SK-N-SH (cell line): ENCODE measurements at regions not wholly inside any gene's neighbourhood (a gene's known extent, or its start where the extent isn't known, plus 50 kb on each side); places are given as distances from the start of the nearest gene placed in this dataset.
"Not testable (repeated sequence)": the region's sequence is repeated elsewhere in the genome, so short reads cannot be mapped to it uniquely, and the experiment has no call there.

Experiments
- CTCF ChIA-PET: fragments of 300-600, 350-600 bp; formaldehyde crosslinking; extraction: SDS; loops from one replicate; lab custom pipeline; 2021; lab: Yijun Ruan, JAX
- POLR2A ChIA-PET: fragments of 350-600 bp; sonication (Branson Sonifier 250); formaldehyde crosslinking; extraction: SDS; loops from one replicate; lab custom pipeline; 2020; ENCODE audit warnings: antibody characterized with exemption, inconsistent platforms; lab: Yijun Ruan, JAX
- DNase-seq: peaks from one replicate; pipeline ENCODE4 v3.0.0; 2012
- H2AFZ ChIP-seq: fragments of 200-600 bp; sonication (generic); 2 replicates; pipeline ENCODE4 v1.8.1; 2016; ENCODE audit warnings: antibody characterized with exemption, mild to moderate bottlenecking, low read depth
- H3F3A ChIP-seq: fragments of 200-600 bp; sonication (generic); replicated peaks from 2 replicates; pipeline ENCODE3; 2016; ENCODE audit warnings: antibody characterized with exemption, mild to moderate bottlenecking; ENCODE audit not compliant: insufficient read depth
- H3K27ac ChIP-seq, 2 experiments: fragments of 200-500 bp in 1 of 2; fragments of 200-600 bp in 1 of 2; sonication (Bioruptor generic) in 1 of 2; sonication (generic), shearing (Covaris generic) in 1 of 2; 2 replicates each; pipeline versions ENCODE4 v1.5.1 to v1.6.1; 2014 to 2016; ENCODE audit warnings: low read depth in 2 of 2, inconsistent platforms in 1 of 2, low read length in 1 of 2, mild to moderate bottlenecking in 1 of 2, mixed read lengths in 1 of 2
- H3K27me3 ChIP-seq: fragments of 200-600 bp; sonication (generic), shearing (Covaris generic); 2 replicates; pipeline ENCODE4 v1.6.1; 2016; ENCODE audit warnings: mixed run types; ENCODE audit not compliant: insufficient read depth
- H3K36me3 ChIP-seq, 2 experiments: fragments of 200-500 bp in 1 of 2; fragments of 200-600 bp in 1 of 2; sonication (Bioruptor generic) in 1 of 2; sonication (generic) in 1 of 2; replicated peaks in 1 of 2; 2 replicates each; pipeline versions ENCODE3 to v1.5.1; 2014 to 2016; ENCODE audit warnings: low read length in 1 of 2, mild to moderate bottlenecking in 1 of 2; ENCODE audit not compliant: insufficient read depth in 2 of 2, control insufficient read depth in 1 of 2
- H3K4me1 ChIP-seq, 2 experiments: fragments of 200-500 bp in 1 of 2; fragments of 200-600 bp in 1 of 2; sonication (Bioruptor generic) in 1 of 2; sonication (generic), shearing (Covaris generic) in 1 of 2; 2 replicates each; pipeline versions ENCODE4 v1.5.1 to v1.6.1; 2014 to 2016; ENCODE audit warnings: low read depth in 1 of 2, low read length in 1 of 2, mixed run types in 1 of 2; ENCODE audit not compliant: insufficient read depth in 2 of 2, control insufficient read depth in 1 of 2
- H3K4me2 ChIP-seq: fragments of 200-600 bp; sonication (generic), shearing (Covaris generic); 2 replicates; pipeline ENCODE4 v1.6.1; 2017; ENCODE audit warnings: mixed run types
- H3K4me3 ChIP-seq, 2 experiments: fragments of 200-500 bp in 1 of 2; fragments of 200-600 bp in 1 of 2; sonication (Bioruptor generic) in 1 of 2; sonication (generic), shearing (Covaris generic) in 1 of 2; 2 replicates each; pipeline versions ENCODE4 v1.5.1 to v1.8.1; 2014 to 2016; ENCODE audit warnings: low read depth in 2 of 2, inconsistent platforms in 1 of 2, low read length in 1 of 2, mild to moderate bottlenecking in 1 of 2, mixed read lengths in 1 of 2, moderate library complexity in 1 of 2
- H3K79me2 ChIP-seq: fragments of 200-600 bp; sonication (generic); 2 replicates; pipeline ENCODE4 v1.8.1; 2017; ENCODE audit warnings: mild to moderate bottlenecking; ENCODE audit not compliant: insufficient read depth
- H3K9ac ChIP-seq: fragments of 200-600 bp; sonication (generic); 2 replicates; pipeline ENCODE4 v1.6.1; 2017; ENCODE audit warnings: mixed run types
- H3K9me2 ChIP-seq: fragments of 200-600 bp; sonication (generic); 2 replicates; pipeline ENCODE4 v1.6.1; 2017; ENCODE audit warnings: mixed run types
- H3K9me3 ChIP-seq: fragments of 200-600 bp; sonication (generic); 2 replicates; pipeline ENCODE4 v1.6.1; 2017; ENCODE audit warnings: mixed run types, mild to moderate bottlenecking, moderate library complexity
- H4K20me1 ChIP-seq: fragments of 200-600 bp; sonication (generic); 2 replicates; pipeline ENCODE4 v1.6.1; 2017; ENCODE audit warnings: mild to moderate bottlenecking, mixed run types; ENCODE audit not compliant: insufficient read depth
- CHD2 ChIP-seq: fragments of 150-350 bp; IDR thresholded peaks from 2 replicates; pipeline ENCODE4 v1.6.1; 2018; ENCODE audit warnings: low read length; ENCODE audit not compliant: partially characterized antibody
- ELF1 ChIP-seq: IDR thresholded peaks from 2 replicates; pipeline ENCODE4 v1.4.0; 2012
- EP300 ChIP-seq, 2 experiments: IDR thresholded peaks; 2 replicates each; pipeline versions ENCODE4 v1.4.0 to v1.6.1; 2012; ENCODE audit warnings: borderline replicate concordance in 1 of 2, low read depth in 1 of 2, low read length in 1 of 2
- EZH2phosphoT487 ChIP-seq: fragments of 200-600 bp; sonication (generic); IDR thresholded peaks from 2 replicates; pipeline ENCODE4 v1.6.1; 2017; ENCODE audit warnings: low read depth, mixed run types, mild to moderate bottlenecking, antibody characterized with exemption, moderate library complexity, borderline replicate concordance
- FOSL2 ChIP-seq: IDR thresholded peaks from 2 replicates; pipeline ENCODE4 v1.4.0; 2012; ENCODE audit warnings: low read depth, mild to moderate bottlenecking, moderate library complexity, borderline replicate concordance
- FOXJ3 ChIP-seq: sonication (generic); formaldehyde crosslinking; IDR thresholded peaks from 2 replicates; pipeline ENCODE4 v1.5.1; 2020; ENCODE audit warnings: mild to moderate bottlenecking, missing genetic modification reagents
- FOXM1 ChIP-seq: IDR thresholded peaks from 2 replicates; pipeline ENCODE4 v1.4.0; 2012; ENCODE audit warnings: low read depth, mild to moderate bottlenecking
- IRF3 ChIP-seq: fragments of 150-350 bp; IDR thresholded peaks from 2 replicates; pipeline ENCODE4 v1.6.1; 2016; ENCODE audit warnings: mild to moderate bottlenecking, low read depth, low read length
- JUND ChIP-seq: IDR thresholded peaks from 2 replicates; pipeline ENCODE4 v1.4.0; 2012
- MAX ChIP-seq: IDR thresholded peaks from 2 replicates; pipeline ENCODE4 v1.4.0; 2012; ENCODE audit warnings: low read depth
- MEF2A ChIP-seq: IDR thresholded peaks from 2 replicates; pipeline ENCODE4 v1.4.0; 2012; ENCODE audit warnings: low read depth, borderline replicate concordance
- NFIC ChIP-seq: IDR thresholded peaks from 2 replicates; pipeline ENCODE4 v1.4.0; 2012; ENCODE audit warnings: borderline replicate concordance
- PBX3 ChIP-seq: IDR thresholded peaks from 2 replicates; pipeline ENCODE4; 2012
- RAD21 ChIP-seq: IDR thresholded peaks from 2 replicates; pipeline ENCODE4 v1.6.1; 2012; ENCODE audit warnings: mild to moderate bottlenecking, low read length
- TAF1 ChIP-seq: IDR thresholded peaks from 2 replicates; pipeline ENCODE4 v1.6.1; 2012; ENCODE audit warnings: low read depth, mild to moderate bottlenecking, low read length, moderate library complexity, borderline replicate concordance
- TCF12 ChIP-seq: IDR thresholded peaks from 2 replicates; pipeline ENCODE4 v1.4.0; 2012
- USF2 ChIP-seq: fragments of 150-350 bp; IDR thresholded peaks from 2 replicates; pipeline ENCODE4 v1.6.1; 2017; ENCODE audit warnings: antibody characterized with exemption, low read length, low read depth, borderline replicate concordance
- YY1 ChIP-seq: IDR thresholded peaks from 2 replicates; pipeline ENCODE4 v1.4.0; 2012; ENCODE audit warnings: low read depth, mild to moderate bottlenecking
- whole genome bisulfite sequencing: methylation state at CpG from one replicate; pipeline ENCODE4 v1.1.6; 2017; ENCODE audit warnings: low lambda C conversion rate; 5-methylcytosine and 5-hydroxymethylcytosine counted together
- TF ChIP-seq, protein P1 (sequence below): IDR thresholded peaks from 2 replicates; pipeline ENCODE4 v1.4.0; 2012; ENCODE audit warnings: low read depth, borderline replicate concordance
- TF ChIP-seq, protein P2 (sequence below): IDR thresholded peaks from 2 replicates; pipeline ENCODE4 v1.4.0; 2012; ENCODE audit warnings: low read depth, borderline replicate concordance

- no peak overlapping the region for H3K4me3 ChIP-seq
- no peaks in the 10 kb centered on the region for H3K36me3 ChIP-seq
- H3K4me2 ChIP-seq: no peak overlapping the region
- no peaks in the 10 kb centered on the region for H4K20me1 ChIP-seq
- H3K9me3 ChIP-seq: no peaks in the 10 kb centered on the region
- no peak for DNase-seq
- no peaks in the 10 kb centered on the region; the same call in 1 of the 2 replicates for H3K27me3 ChIP-seq
- WGBS: 67% methylated on average over 3 of the region's 3 CpGs
- H3K9ac ChIP-seq: no peak overlapping the region
- H3K27ac ChIP-seq: no peak overlapping the region
- TF ChIP-seq YY1 (no peak), TAF1 (no peak), NFIC (no peak), CHD2 (no peak), MAX (no peak), RAD21 (no peak), FOSL2 (no peak), EZH2phosphoT487 (no peak), FOXJ3 (CRISPR knock-in tag) (no peak), EP300 (IDR thresholded peaks at IDR 0.05; ENCODE audit: borderline replicate concordance in 1 of 2, low read depth in 1 of 2, low read length in 1 of 2) (no peak), MEF2A (no peak), PBX3 (no peak), JUND (no peak), IRF3 (no peak), USF2 (no peak), FOXM1 (no peak), ELF1 (no peak), TCF12 (no peak)
- TF ChIP-seq, protein P1, sequence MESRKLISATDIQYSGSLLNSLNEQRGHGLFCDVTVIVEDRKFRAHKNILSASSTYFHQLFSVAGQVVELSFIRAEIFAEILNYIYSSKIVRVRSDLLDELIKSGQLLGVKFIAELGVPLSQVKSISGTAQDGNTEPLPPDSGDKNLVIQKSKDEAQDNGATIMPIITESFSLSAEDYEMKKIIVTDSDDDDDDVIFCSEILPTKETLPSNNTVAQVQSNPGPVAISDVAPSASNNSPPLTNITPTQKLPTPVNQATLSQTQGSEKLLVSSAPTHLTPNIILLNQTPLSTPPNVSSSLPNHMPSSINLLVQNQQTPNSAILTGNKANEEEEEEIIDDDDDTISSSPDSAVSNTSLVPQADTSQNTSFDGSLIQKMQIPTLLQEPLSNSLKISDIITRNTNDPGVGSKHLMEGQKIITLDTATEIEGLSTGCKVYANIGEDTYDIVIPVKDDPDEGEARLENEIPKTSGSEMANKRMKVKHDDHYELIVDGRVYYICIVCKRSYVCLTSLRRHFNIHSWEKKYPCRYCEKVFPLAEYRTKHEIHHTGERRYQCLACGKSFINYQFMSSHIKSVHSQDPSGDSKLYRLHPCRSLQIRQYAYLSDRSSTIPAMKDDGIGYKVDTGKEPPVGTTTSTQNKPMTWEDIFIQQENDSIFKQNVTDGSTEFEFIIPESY: no peak
- TF ChIP-seq, protein P2, sequence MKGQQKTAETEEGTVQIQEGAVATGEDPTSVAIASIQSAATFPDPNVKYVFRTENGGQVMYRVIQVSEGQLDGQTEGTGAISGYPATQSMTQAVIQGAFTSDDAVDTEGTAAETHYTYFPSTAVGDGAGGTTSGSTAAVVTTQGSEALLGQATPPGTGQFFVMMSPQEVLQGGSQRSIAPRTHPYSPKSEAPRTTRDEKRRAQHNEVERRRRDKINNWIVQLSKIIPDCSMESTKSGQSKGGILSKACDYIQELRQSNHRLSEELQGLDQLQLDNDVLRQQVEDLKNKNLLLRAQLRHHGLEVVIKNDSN: no peak
- TF ChIP-seq, all 33 proteins: peak for 0
- ChIA-PET CTCF (no interaction called here), POLR2A (no interaction called here)
- H2AFZ ChIP-seq: no peak overlapping the region
- H3K9me2 ChIP-seq: no peaks in the 10 kb centered on the region
- no peaks in the 10 kb centered on the region for H3K4me1 ChIP-seq
- no peaks in the 10 kb centered on the region for H3K79me2 ChIP-seq
- no peaks in the 10 kb centered on the region for H3F3A ChIP-seq
Observed at GRCh38 chr4:181838253-181838652, 404.9 kb upstream of the TENM3 start.

DNA sequence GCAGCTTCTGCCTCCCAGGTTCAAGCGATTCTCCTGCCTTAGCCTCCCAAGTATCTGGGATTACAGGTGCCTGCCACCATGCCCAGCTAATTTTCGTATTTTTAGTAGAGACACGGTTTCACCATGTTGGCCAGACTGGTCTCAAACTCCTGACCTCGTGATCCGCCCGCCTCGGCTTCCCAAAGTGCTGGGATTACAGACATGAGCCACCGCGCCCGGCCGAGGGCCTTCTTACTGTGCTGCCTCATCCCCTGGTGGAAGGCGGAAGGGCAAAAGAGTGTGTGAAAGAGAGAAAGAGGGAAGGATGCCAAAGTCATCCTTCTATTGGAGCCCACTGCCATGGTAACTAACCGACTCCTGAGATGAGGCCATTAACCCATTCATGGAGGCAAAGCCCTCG is 399.4 kb upstream of the TENM3 start:
- H3K27ac ChIP-seq, POLR2A ChIA-PET, H4K20me1 ChIP-seq, H3K9me2 ChIP-seq, H3K4me3 ChIP-seq, H3K27me3 ChIP-seq, H3F3A ChIP-seq, H3K4me1 ChIP-seq, H3K79me2 ChIP-seq, H3K36me3 ChIP-seq, CTCF ChIA-PET, H3K4me2 ChIP-seq, H3K9ac ChIP-seq, H2AFZ ChIP-seq, DNase-seq, H3K9me3 ChIP-seq: not testable (repeated sequence)
- WGBS: 83% methylated on average over 14 of the region's 14 CpGs
